Testis (tissue), 2 donors: ENCODE measurements at regions not wholly inside any gene's neighbourhood (a gene's known extent, or its start where the extent isn't known, plus 50 kb on each side); places are given as distances from the start of the nearest gene placed in this dataset.

Source experiments
- POLR2A ChIP-seq: fragments of 450-650 bp; IDR thresholded peaks from one replicate; pipeline ENCODE4 v1.6.1; 2017; ENCODE audit warnings: antibody characterized with exemption, mild to moderate bottlenecking, moderate library complexity
- TF ChIP-seq, protein P1 (sequence below), 3 experiments: fragments of 450-650 bp in 2 of 3; fragments of 200-600 bp in 1 of 3; sonication (generic) in 1 of 3; IDR thresholded peaks; one replicate each; pipeline ENCODE4 v1.5.1; 2016 to 2019; ENCODE audit warnings: antibody characterized with exemption in 3 of 3, mild to moderate bottlenecking in 2 of 3, moderate library complexity in 1 of 3

DNA sequence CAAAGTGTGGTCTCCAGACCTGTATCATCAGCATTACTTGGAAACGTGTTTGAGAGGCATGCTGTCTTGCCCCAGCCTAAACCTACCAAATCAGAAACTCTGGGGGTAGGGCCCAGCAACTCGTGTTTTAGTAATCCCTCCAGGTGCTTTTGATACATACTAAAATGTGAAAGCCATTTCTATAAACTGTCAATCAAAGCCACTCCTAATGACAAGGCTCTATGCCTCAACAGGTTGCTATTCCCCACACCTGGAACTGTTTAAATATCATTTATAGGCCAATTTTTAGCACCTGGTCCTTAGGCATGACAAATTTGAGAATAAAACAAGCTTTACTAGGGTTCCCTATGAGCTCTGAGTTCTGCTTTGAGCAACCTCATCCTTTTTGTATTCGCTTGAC is 158.7 kb upstream of the NR5A2 start:
- TF ChIP-seq, protein P1, sequence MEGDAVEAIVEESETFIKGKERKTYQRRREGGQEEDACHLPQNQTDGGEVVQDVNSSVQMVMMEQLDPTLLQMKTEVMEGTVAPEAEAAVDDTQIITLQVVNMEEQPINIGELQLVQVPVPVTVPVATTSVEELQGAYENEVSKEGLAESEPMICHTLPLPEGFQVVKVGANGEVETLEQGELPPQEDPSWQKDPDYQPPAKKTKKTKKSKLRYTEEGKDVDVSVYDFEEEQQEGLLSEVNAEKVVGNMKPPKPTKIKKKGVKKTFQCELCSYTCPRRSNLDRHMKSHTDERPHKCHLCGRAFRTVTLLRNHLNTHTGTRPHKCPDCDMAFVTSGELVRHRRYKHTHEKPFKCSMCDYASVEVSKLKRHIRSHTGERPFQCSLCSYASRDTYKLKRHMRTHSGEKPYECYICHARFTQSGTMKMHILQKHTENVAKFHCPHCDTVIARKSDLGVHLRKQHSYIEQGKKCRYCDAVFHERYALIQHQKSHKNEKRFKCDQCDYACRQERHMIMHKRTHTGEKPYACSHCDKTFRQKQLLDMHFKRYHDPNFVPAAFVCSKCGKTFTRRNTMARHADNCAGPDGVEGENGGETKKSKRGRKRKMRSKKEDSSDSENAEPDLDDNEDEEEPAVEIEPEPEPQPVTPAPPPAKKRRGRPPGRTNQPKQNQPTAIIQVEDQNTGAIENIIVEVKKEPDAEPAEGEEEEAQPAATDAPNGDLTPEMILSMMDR (IDR thresholded peaks at IDR 0.05) = no peak
- no peak for TF ChIP-seq POLR2A
